Left ventricle myocardium inferior (tissue), 1 donor: ENCODE measurements at regions not wholly inside any gene's neighbourhood (a gene's known extent, or its start where the extent isn't known, plus 50 kb on each side); places are given as distances from the start of the nearest gene placed in this dataset.

Source experiments
- DNase-seq: peaks from one replicate; pipeline ENCODE4 v3.0.0-alpha.2; 2020
- H3K27ac ChIP-seq: fragments of 200-600 bp; replicated peaks from 2 replicates; pipeline ENCODE4 v1.8.0; 2021
- H3K27me3 ChIP-seq: fragments of 200-600 bp; 2 replicates; pipeline ENCODE4 v1.8.0; 2021; ENCODE audit warnings: low read depth
- H3K36me3 ChIP-seq: fragments of 200-600 bp; 2 replicates; pipeline ENCODE4 v1.8.0; 2021
- H3K4me1 ChIP-seq: fragments of 200-600 bp; 2 replicates; pipeline ENCODE4 v1.8.0; 2021
- H3K4me3 ChIP-seq: fragments of 200-600 bp; 2 replicates; pipeline ENCODE4 v1.8.0; 2021; ENCODE audit warnings: mild to moderate bottlenecking, moderate library complexity
- H3K9me3 ChIP-seq: fragments of 200-600 bp; replicated peaks from 2 replicates; pipeline ENCODE4 v1.8.0; 2021
- CTCF ChIP-seq: fragments of 200-600 bp; IDR thresholded peaks from 2 replicates; pipeline ENCODE4 v1.8.0; 2021; ENCODE audit warnings: antibody characterized with exemption, mild to moderate bottlenecking, borderline replicate concordance
- intact Hi-C: fragments of 100-400 bp; cut with micrococcal nuclease; formaldehyde crosslinking; loops from one replicate; pipeline ENCODE4 v1.11.0; 2022
- donor health status: DM: no; HTN: yes; CAD: no; lungs with severe emphysema.

GRCh38 chr18:78709261-78709809 lies 270.3 kb upstream of the SALL3 start:
- H3K27ac ChIP-seq, result no peak overlapping the region
- H3K9me3 ChIP-seq, result peaks cover 37% of the 10 kb centered on the region
- intact Hi-C loops, result no loop called here
- no peak for TF ChIP-seq CTCF
- H3K4me3 ChIP-seq, result no peak overlapping the region
- no peak for DNase-seq
- no peaks in the 10 kb centered on the region for H3K36me3 ChIP-seq
- peaks cover 26% of the 10 kb centered on the region for H3K27me3 ChIP-seq
- no peaks in the 10 kb centered on the region for H3K4me1 ChIP-seq

- Histone ChIP-seq H3K27ac (no peak overlapping the region), H3K27me3 (peaks cover 24% of the 10 kb centered on the region), H3K36me3 (no peaks in the 10 kb centered on the region), H3K4me3 (no peak overlapping the region), H3K4me1 (no peaks in the 10 kb centered on the region), H3K9me3 (peaks cover 37% of the 10 kb centered on the region)
- no peak for DNase-seq
- intact Hi-C loops, result no loop called here
- no peak for TF ChIP-seq CTCF
These were observed 268.3 kb upstream of the SALL3 start for GRCh38 chr18:78711316-78711715.

- intact Hi-C loops, result no loop called here
- peaks cover 27% of the 10 kb centered on the region for H3K27me3 ChIP-seq
- H3K27ac ChIP-seq, result no peak overlapping the region
- no peak for DNase-seq
- H3K36me3 ChIP-seq, result no peaks in the 10 kb centered on the region
- H3K4me3 ChIP-seq, result no peak overlapping the region
- no peaks in the 10 kb centered on the region for H3K4me1 ChIP-seq
- no peak for TF ChIP-seq CTCF
- peaks cover 31% of the 10 kb centered on the region for H3K9me3 ChIP-seq
These were observed 267.6 kb upstream of the SALL3 start for GRCh38 chr18:78711971-78712370.

GRCh38 chr18:78713069-78713468 lies 266.5 kb upstream of the SALL3 start:
- intact Hi-C loops, result no loop called here
- H3K4me1 ChIP-seq, result no peaks in the 10 kb centered on the region
- peaks cover 20% of the 10 kb centered on the region for H3K9me3 ChIP-seq
- no peak overlapping the region for H3K4me3 ChIP-seq
- no peak for TF ChIP-seq CTCF
- H3K27me3 ChIP-seq, result peaks cover 32% of the 10 kb centered on the region
- DNase-seq, result no peak
- no peak overlapping the region for H3K27ac ChIP-seq
- H3K36me3 ChIP-seq, result no peaks in the 10 kb centered on the region

GRCh38 chr18:78713726-78714125 lies 265.9 kb upstream of the SALL3 start:
- intact Hi-C loops, result no loop called here
- Histone ChIP-seq H3K27me3 (peaks cover 33% of the 10 kb centered on the region), H3K27ac (no peak overlapping the region), H3K4me3 (no peak overlapping the region), H3K36me3 (no peaks in the 10 kb centered on the region), H3K4me1 (no peaks in the 10 kb centered on the region), H3K9me3 (peaks cover 14% of the 10 kb centered on the region)
- TF ChIP-seq CTCF, result no peak
- no peak for DNase-seq

- H3K4me3 ChIP-seq, result no peak overlapping the region
- no peaks in the 10 kb centered on the region for H3K9me3 ChIP-seq
- intact Hi-C loops, result no loop called here
- no peak overlapping the region for H3K27ac ChIP-seq
- peaks cover 48% of the 10 kb centered on the region for H3K27me3 ChIP-seq
- H3K36me3 ChIP-seq, result no peaks in the 10 kb centered on the region
- DNase-seq, result no peak
- no peak for TF ChIP-seq CTCF
- no peaks in the 10 kb centered on the region for H3K4me1 ChIP-seq
These were observed 263.6 kb upstream of the SALL3 start for GRCh38 chr18:78716022-78716421.
